Esophagus (tissue), 2 donors: ENCODE measurements at regions not wholly inside any gene's neighbourhood (a gene's known extent, or its start where the extent isn't known, plus 50 kb on each side); places are given as distances from the start of the nearest gene placed in this dataset.
"Not testable (repeated sequence)": the region's sequence is repeated elsewhere in the genome, so short reads cannot be mapped to it uniquely, and the experiment has no call there.

Experiments
- H3K27ac ChIP-seq, 2 donors: one replicate each; pipeline ENCODE4 v1.5.1; 2013; ENCODE audit warnings: low read depth in 2 of 2, mild to moderate bottlenecking in 2 of 2, inconsistent platforms in 1 of 2, low read length in 1 of 2, moderate library complexity in 1 of 2
- H3K27me3 ChIP-seq, 2 donors: one replicate each; pipeline ENCODE4 v1.6.1; 2013; ENCODE audit warnings: low read length in 2 of 2, control low read depth in 1 of 2, mild to moderate bottlenecking in 1 of 2; ENCODE audit not compliant: insufficient read depth in 2 of 2, control insufficient read depth in 1 of 2
- H3K36me3 ChIP-seq, 2 donors: one replicate each; pipeline ENCODE4 v1.6.1; 2013; ENCODE audit warnings: low read length in 1 of 2; ENCODE audit not compliant: control insufficient read depth in 2 of 2, insufficient read depth in 2 of 2
- H3K4me1 ChIP-seq, 2 donors: one replicate each; pipeline ENCODE4 v1.6.1; 2013; ENCODE audit warnings: low read length in 1 of 2; ENCODE audit not compliant: control insufficient read depth in 2 of 2, insufficient read depth in 2 of 2
- H3K4me3 ChIP-seq, 2 donors: one replicate each; pipeline ENCODE4 v1.5.1; 2013; ENCODE audit warnings: low read length in 2 of 2, mild to moderate bottlenecking in 2 of 2, low read depth in 1 of 2, moderate library complexity in 1 of 2
- H3K9me3 ChIP-seq, 2 donors: one replicate each; pipeline ENCODE4 v1.6.1; 2013; ENCODE audit warnings: mild to moderate bottlenecking in 2 of 2, low read depth in 1 of 2, low read length in 1 of 2, moderate library complexity in 1 of 2; ENCODE audit not compliant: control insufficient read depth in 2 of 2, insufficient read depth in 1 of 2
- WGBS, 2 donors: extraction: QIAGEN DNeasy Blood & Tissue Kit; methylation state at CpG; one replicate each; pipeline ENCODE4 v1.1.7; 2013; 5-methylcytosine and 5-hydroxymethylcytosine counted together
- donor health status: healthy with polysubstance abuse.
- donor health status: Bipolar disorder and iron deficiency.

- Histone ChIP-seq H3K4me3 (no peak overlapping the region), H3K27me3 (no peaks in the 10 kb centered on the region), H3K27ac (no peak overlapping the region), H3K4me1 (no peaks in the 10 kb centered on the region), H3K36me3 (no peaks in the 10 kb centered on the region), H3K9me3 (peaks cover 0 to 9% of the 10 kb centered on the region in 2 donors)
- WGBS, 2 donors, result 68 to 70% methylated on average over 4 of the region's 4 CpGs
Measured at GRCh38 chr11:135019899-135020298, 607.9 kb upstream of the B3GAT1 start.

GRCh38 chr11:135019343-135019871 is 607.4 kb upstream of the B3GAT1 start:
- no peaks in the 10 kb centered on the region for H3K36me3 ChIP-seq
- 69 to 73% methylated on average over 8 of the region's 8 CpGs for WGBS, 2 donors
- no peaks in the 10 kb centered on the region for H3K4me1 ChIP-seq
- H3K9me3 ChIP-seq, result peaks cover 0 to 9% of the 10 kb centered on the region in 2 donors
- no peak overlapping the region for H3K27ac ChIP-seq
- H3K4me3 ChIP-seq, result no peak overlapping the region
- no peaks in the 10 kb centered on the region for H3K27me3 ChIP-seq

- H3K27ac ChIP-seq, result no peak overlapping the region
- 70 to 74% methylated on average over 4 of the region's 4 CpGs for WGBS, 2 donors
- no peak overlapping the region for H3K4me3 ChIP-seq
- no peaks in the 10 kb centered on the region for H3K36me3 ChIP-seq
- peaks cover 0 to 9% of the 10 kb centered on the region in 2 donors for H3K9me3 ChIP-seq
- H3K27me3 ChIP-seq, result no peaks in the 10 kb centered on the region
- no peaks in the 10 kb centered on the region for H3K4me1 ChIP-seq
Measured at GRCh38 chr11:135017296-135017695, 605.3 kb upstream of the B3GAT1 start.

GRCh38 chr11:135015966-135016365 is 603.9 kb upstream of the B3GAT1 start:
- Histone ChIP-seq H3K27ac (no peak overlapping the region), H3K4me3 (no peak overlapping the region), H3K36me3 (no peaks in the 10 kb centered on the region), H3K27me3 (no peaks in the 10 kb centered on the region), H3K9me3 (peaks cover 0 to 5% of the 10 kb centered on the region in 2 donors), H3K4me1 (no peaks in the 10 kb centered on the region)
- 68 to 88% methylated on average over 3 of the region's 3 CpGs for WGBS, 2 donors

GRCh38 chr11:135011313-135011712 is 599.3 kb upstream of the B3GAT1 start:
- not testable (repeated sequence) for H3K4me3 ChIP-seq, H3K4me1 ChIP-seq, H3K9me3 ChIP-seq, H3K27me3 ChIP-seq, H3K36me3 ChIP-seq, H3K27ac ChIP-seq
- WGBS, 2 donors, result 93 to 100% methylated on average over 2 of the region's 2 CpGs

GRCh38 chr11:135009125-135009524 is 597.1 kb upstream of the B3GAT1 start:
- Histone ChIP-seq H3K36me3 (no peaks in the 10 kb centered on the region), H3K27me3 (no peaks in the 10 kb centered on the region), H3K27ac (no peak overlapping the region), H3K9me3 (no peaks in the 10 kb centered on the region), H3K4me1 (no peaks in the 10 kb centered on the region), H3K4me3 (no peak overlapping the region)
- WGBS, 2 donors, result 73 to 75% methylated on average over 6 of the region's 6 CpGs

GRCh38 chr11:135008412-135008811 is 596.4 kb upstream of the B3GAT1 start:
- WGBS, 2 donors, result 81 to 85% methylated on average over 4 of the region's 4 CpGs
- H3K9me3 ChIP-seq, result no peaks in the 10 kb centered on the region
- no peaks in the 10 kb centered on the region for H3K36me3 ChIP-seq
- no peaks in the 10 kb centered on the region for H3K27me3 ChIP-seq
- no peaks in the 10 kb centered on the region for H3K4me1 ChIP-seq
- no peak overlapping the region for H3K4me3 ChIP-seq
- no peak overlapping the region for H3K27ac ChIP-seq

GRCh38 chr11:135008001-135008405 is 596.0 kb upstream of the B3GAT1 start:
- Histone ChIP-seq H3K4me3 (no peak overlapping the region), H3K36me3 (no peaks in the 10 kb centered on the region), H3K9me3 (no peaks in the 10 kb centered on the region), H3K27me3 (no peaks in the 10 kb centered on the region), H3K27ac (no peak overlapping the region), H3K4me1 (no peaks in the 10 kb centered on the region)
- 7 to 16% methylated on average over 4 of the region's 4 CpGs for WGBS, 2 donors

GRCh38 chr11:135006800-135007199 is 594.8 kb upstream of the B3GAT1 start:
- H3K27ac ChIP-seq, result no peak overlapping the region
- 55 to 65% methylated on average over 4 of the region's 4 CpGs for WGBS, 2 donors
- H3K36me3 ChIP-seq, result no peaks in the 10 kb centered on the region
- no peak overlapping the region for H3K4me3 ChIP-seq
- H3K4me1 ChIP-seq, result no peaks in the 10 kb centered on the region
- H3K9me3 ChIP-seq, result no peaks in the 10 kb centered on the region
- H3K27me3 ChIP-seq, result no peaks in the 10 kb centered on the region

GRCh38 chr11:135004495-135004894 is 592.5 kb upstream of the B3GAT1 start:
- Histone ChIP-seq H3K36me3 (no peaks in the 10 kb centered on the region), H3K4me1 (no peaks in the 10 kb centered on the region), H3K27ac (no peak overlapping the region), H3K9me3 (peaks cover 0 to 3% of the 10 kb centered on the region in 2 donors), H3K4me3 (no peak overlapping the region), H3K27me3 (no peaks in the 10 kb centered on the region)
- 41 to 46% methylated on average over 5 of the region's 5 CpGs for WGBS, 2 donors
